ENCODE measurements at regions not wholly inside any gene's neighbourhood (a gene's known extent, or its start where the extent isn't known, plus 50 kb on each side); places are given as distances from the start of the nearest gene placed in this dataset.

DNA sequence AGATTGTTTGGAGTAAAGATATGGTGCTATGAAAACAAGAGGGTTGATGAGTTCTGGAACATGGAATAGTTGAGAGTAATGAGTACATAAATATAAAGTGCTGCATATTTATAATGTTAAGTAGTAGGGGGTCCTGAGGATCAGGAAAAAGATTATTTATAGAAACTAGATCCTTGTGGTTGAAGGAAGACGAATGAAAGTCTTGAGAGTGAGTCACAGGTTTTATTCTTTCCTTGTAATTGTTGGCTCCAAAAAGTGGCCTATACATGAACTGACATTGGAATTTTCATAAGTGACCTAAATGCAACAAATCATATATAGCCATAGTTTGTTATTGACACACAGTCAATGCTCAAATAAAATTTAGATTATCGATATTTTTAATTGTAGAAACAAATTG lies 440.4 kb upstream of the PRICKLE1 start:
- DNase-seq (ENCODE audit: extremely low spot score in 2 of 2), result no peak
- H3K4me3 ChIP-seq, result no peak overlapping the region
- intact Hi-C loops (cut with DNase I), result no loop called here
- H3K9me3 ChIP-seq, result peaks cover 4% of the 10 kb centered on the region
- no peaks in the 10 kb centered on the region for H3K27me3 ChIP-seq
- H3K4me1 ChIP-seq, result no peaks in the 10 kb centered on the region
- H3K36me3 ChIP-seq, result no peaks in the 10 kb centered on the region
- TF ChIP-seq, protein P1, sequence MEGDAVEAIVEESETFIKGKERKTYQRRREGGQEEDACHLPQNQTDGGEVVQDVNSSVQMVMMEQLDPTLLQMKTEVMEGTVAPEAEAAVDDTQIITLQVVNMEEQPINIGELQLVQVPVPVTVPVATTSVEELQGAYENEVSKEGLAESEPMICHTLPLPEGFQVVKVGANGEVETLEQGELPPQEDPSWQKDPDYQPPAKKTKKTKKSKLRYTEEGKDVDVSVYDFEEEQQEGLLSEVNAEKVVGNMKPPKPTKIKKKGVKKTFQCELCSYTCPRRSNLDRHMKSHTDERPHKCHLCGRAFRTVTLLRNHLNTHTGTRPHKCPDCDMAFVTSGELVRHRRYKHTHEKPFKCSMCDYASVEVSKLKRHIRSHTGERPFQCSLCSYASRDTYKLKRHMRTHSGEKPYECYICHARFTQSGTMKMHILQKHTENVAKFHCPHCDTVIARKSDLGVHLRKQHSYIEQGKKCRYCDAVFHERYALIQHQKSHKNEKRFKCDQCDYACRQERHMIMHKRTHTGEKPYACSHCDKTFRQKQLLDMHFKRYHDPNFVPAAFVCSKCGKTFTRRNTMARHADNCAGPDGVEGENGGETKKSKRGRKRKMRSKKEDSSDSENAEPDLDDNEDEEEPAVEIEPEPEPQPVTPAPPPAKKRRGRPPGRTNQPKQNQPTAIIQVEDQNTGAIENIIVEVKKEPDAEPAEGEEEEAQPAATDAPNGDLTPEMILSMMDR (IDR thresholded peaks at IDR 0.05), result no peak
- no peak for TF ChIP-seq POLR2A (IDR thresholded peaks at IDR 0.05)
- TF ChIP-seq POLR2AphosphoS5 (IDR thresholded peaks at IDR 0.05; ENCODE audit: insufficient read depth in 1 of 2, low read depth in 1 of 2), result no peak
- no peak overlapping the region for H3K27ac ChIP-seq

DNA sequence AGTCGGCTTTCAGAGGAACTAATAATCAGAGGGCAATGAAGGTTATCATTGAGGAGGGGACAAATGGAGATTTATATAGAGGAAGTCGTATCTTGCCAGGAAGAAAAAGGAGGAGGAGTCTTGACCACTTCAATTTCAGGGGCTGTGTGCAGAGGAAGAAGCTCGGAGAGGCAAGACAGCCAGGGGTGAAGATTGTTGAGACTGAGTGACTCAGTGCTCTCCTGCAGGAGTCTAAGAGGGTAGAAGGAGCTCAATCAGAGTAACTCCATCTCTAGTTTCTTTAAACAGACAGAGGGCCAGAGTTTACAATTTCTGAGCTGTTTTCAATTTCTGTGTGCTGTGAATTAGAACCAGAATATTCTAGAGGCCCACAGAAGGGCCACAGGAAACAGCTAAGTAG lies 439.3 kb upstream of the PRICKLE1 start:
- H3K9me3 ChIP-seq, result peaks cover 4% of the 10 kb centered on the region
- no peak for DNase-seq (ENCODE audit: extremely low spot score in 2 of 2)
- no peaks in the 10 kb centered on the region for H3K4me1 ChIP-seq
- no peaks in the 10 kb centered on the region for H3K27me3 ChIP-seq
- H3K36me3 ChIP-seq, result no peaks in the 10 kb centered on the region
- TF ChIP-seq, protein P1 (IDR thresholded peaks at IDR 0.05), result no peak
- TF ChIP-seq POLR2AphosphoS5 (IDR thresholded peaks at IDR 0.05; ENCODE audit: insufficient read depth in 1 of 2, low read depth in 1 of 2), result no peak
- intact Hi-C loops (cut with DNase I), result no loop called here
- no peak overlapping the region for H3K27ac ChIP-seq
- no peak overlapping the region for H3K4me3 ChIP-seq

DNA sequence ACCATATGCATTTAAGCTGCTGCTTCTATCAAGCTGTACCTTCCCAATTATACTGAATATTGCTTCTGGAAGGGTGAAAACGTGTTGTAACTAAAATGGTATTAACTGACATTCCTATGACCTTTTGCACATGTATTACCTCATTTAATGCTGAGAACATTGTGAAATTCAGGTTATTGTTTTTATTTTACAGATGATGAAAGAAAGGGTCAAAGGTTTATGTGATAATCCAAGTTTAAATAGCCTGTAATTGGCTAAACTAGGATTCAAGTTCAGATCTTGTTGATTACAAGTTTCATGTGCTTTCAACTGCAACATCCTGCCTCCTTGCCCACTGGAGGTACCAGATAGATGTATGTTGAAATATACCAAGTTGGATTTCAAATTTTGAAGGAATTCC lies 433.3 kb upstream of the PRICKLE1 start:
- no peak for DNase-seq (ENCODE audit: extremely low spot score in 2 of 2)
- Histone ChIP-seq H3K4me1 (no peaks in the 10 kb centered on the region), H3K36me3 (no peaks in the 10 kb centered on the region), H3K27me3 (no peaks in the 10 kb centered on the region), H3K4me3 (no peak overlapping the region), H3K27ac (no peak overlapping the region), H3K9me3 (no peaks in the 10 kb centered on the region)
- intact Hi-C loops (cut with DNase I), result no loop called here
- TF ChIP-seq, protein P1 (IDR thresholded peaks at IDR 0.05), result no peak
- TF ChIP-seq POLR2A (IDR thresholded peaks at IDR 0.05) (no peak), POLR2AphosphoS5 (IDR thresholded peaks at IDR 0.05; ENCODE audit: insufficient read depth in 1 of 2, low read depth in 1 of 2) (no peak)

DNA sequence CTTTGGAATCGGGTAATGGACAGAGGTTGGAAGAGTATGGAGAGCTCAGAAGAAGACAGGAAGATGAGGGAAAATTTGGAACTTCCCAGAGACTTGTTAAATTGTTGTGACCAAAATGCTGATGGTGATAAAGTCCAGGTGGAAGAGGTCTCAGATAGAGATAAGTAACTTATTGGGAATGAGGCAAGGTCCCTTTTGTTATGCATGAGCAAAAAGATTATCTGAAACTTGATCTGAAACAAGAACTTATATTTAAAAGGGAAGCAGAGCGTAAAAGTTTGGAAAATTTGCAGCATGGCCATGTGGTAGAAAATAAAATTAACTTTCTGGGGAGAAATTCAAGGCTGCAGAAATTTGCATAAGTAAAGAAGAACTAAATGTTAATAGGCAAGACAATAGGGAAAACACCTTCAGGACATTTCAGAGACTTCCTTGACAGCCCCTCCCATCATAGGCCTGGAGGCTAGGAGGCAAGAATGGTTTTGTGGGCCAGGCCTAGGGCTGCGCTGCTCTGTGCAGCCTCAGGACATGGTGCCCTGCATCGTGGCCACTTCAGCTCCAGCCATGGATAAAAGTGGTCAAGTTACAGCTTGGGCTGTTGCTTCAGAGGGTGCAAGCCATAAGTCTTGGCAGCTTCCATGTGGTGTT lies 425.7 kb upstream of the PRICKLE1 start:
- no peaks in the 10 kb centered on the region for H3K36me3 ChIP-seq
- no peaks in the 10 kb centered on the region for H3K9me3 ChIP-seq
- intact Hi-C loops (cut with DNase I), result no loop called here
- H3K4me1 ChIP-seq, result no peaks in the 10 kb centered on the region
- no peak overlapping the region for H3K27ac ChIP-seq
- TF ChIP-seq POLR2AphosphoS5 (IDR thresholded peaks at IDR 0.05; ENCODE audit: insufficient read depth in 1 of 2, low read depth in 1 of 2) (no peak), POLR2A (IDR thresholded peaks at IDR 0.05) (no peak)
- TF ChIP-seq, protein P1 (IDR thresholded peaks at IDR 0.05), result no peak
- H3K4me3 ChIP-seq, result no peak overlapping the region
- no peak for DNase-seq (ENCODE audit: extremely low spot score in 2 of 2)
- H3K27me3 ChIP-seq, result no peaks in the 10 kb centered on the region

DNA sequence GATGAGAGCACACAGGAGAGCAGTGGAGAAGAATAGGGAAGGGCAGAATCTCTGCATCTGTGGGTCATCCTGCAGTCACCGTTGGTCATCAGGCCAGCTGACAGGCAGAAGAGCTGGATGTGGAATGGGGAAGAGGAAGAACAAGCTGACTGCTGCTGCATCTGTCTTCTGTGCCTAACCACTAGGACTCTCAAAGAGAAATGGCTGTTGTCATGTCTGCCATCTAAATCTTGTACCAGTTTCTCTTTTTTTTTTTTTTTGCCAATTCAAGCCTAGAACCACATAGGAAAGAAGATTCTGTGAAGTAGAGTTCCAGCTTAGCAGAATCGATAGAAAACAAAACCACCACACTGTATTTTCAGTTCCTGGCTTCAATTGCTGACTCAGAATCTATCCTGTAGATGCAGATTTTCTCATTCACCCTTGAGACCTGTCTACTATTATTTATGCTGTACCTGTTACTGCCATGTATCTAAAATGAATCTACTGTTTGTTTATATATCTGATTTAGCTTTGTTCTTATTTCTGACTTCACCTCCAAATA lies 421.9 kb upstream of the PRICKLE1 start:
- Histone ChIP-seq H3K4me3 (no peak overlapping the region), H3K36me3 (no peaks in the 10 kb centered on the region), H3K27ac (no peak overlapping the region), H3K9me3 (no peaks in the 10 kb centered on the region), H3K27me3 (no peaks in the 10 kb centered on the region), H3K4me1 (no peaks in the 10 kb centered on the region)
- DNase-seq (ENCODE audit: extremely low spot score in 2 of 2), result no peak
- intact Hi-C loops (cut with DNase I), result no loop called here
- TF ChIP-seq POLR2A (IDR thresholded peaks at IDR 0.05) (no peak), POLR2AphosphoS5 (IDR thresholded peaks at IDR 0.05; ENCODE audit: insufficient read depth in 1 of 2, low read depth in 1 of 2) (no peak)
- TF ChIP-seq, protein P1 (IDR thresholded peaks at IDR 0.05), result no peak

All from vagina (tissue), 2 donors.